NCI-H524 (cell line): ENCODE measurements at regions not wholly inside any gene's neighbourhood (a gene's known extent, or its start where the extent isn't known, plus 50 kb on each side); places are given as distances from the start of the nearest gene placed in this dataset.
"Not testable (repeated sequence)": the region's sequence is repeated elsewhere in the genome, so short reads cannot be mapped to it uniquely, and the experiment has no call there.

Experiments
- DNase-seq, 2 experiments: peaks; one replicate each; lab custom pipeline; 2025; lab: John Stamatoyannopoulos, UW

- DNase-seq: no peak
Measured at GRCh38 chr14:25699981-25700380, 650.0 kb upstream of the STXBP6 start.

GRCh38 chr14:25698111-25698510, 648.2 kb upstream of the STXBP6 start:
- DNase-seq: no peak

GRCh38 chr14:25696176-25696575, 646.2 kb upstream of the STXBP6 start:
- no peak for DNase-seq

- no peak for DNase-seq
Measured at GRCh38 chr14:25685004-25685403, 635.1 kb upstream of the STXBP6 start.

GRCh38 chr14:25680934-25681333, 631.0 kb upstream of the STXBP6 start:
- no peak for DNase-seq

GRCh38 chr14:25680511-25680910, 630.6 kb upstream of the STXBP6 start:
- not testable (repeated sequence) for DNase-seq

- DNase-seq: no peak
Measured at GRCh38 chr14:25677111-25677510, 627.2 kb upstream of the STXBP6 start.

- DNase-seq: no peak
Measured at GRCh38 chr14:25667387-25667786, 617.4 kb upstream of the STXBP6 start.

- no peak for DNase-seq
Measured at GRCh38 chr14:25666877-25667276, 616.9 kb upstream of the STXBP6 start.

GRCh38 chr14:25658988-25659387, 609.0 kb upstream of the STXBP6 start:
- no peak for DNase-seq

- no peak for DNase-seq
Measured at GRCh38 chr14:25630447-25630846, 580.5 kb upstream of the STXBP6 start.

- peak; percentile 35 to 84 for DNase-seq
Measured at GRCh38 chr14:25628978-25629377, 579.0 kb upstream of the STXBP6 start.

GRCh38 chr14:25628390-25628789, 578.4 kb upstream of the STXBP6 start:
- DNase-seq: no peak

GRCh38 chr14:25626986-25627385, 577.0 kb upstream of the STXBP6 start:
- DNase-seq: no peak

GRCh38 chr14:25622763-25623162, 572.8 kb upstream of the STXBP6 start:
- no peak for DNase-seq

- DNase-seq: no peak
Measured at GRCh38 chr14:25620515-25620914, 570.6 kb upstream of the STXBP6 start.

- no peak for DNase-seq
Measured at GRCh38 chr14:25615174-25615573, 565.2 kb upstream of the STXBP6 start.

GRCh38 chr14:25607192-25607591, 557.2 kb upstream of the STXBP6 start:
- peak; percentile 13 to 41 for DNase-seq

GRCh38 chr14:25602106-25602505, 552.2 kb upstream of the STXBP6 start:
- no peak for DNase-seq

- no peak for DNase-seq
Measured at GRCh38 chr14:25588751-25589150, 538.8 kb upstream of the STXBP6 start.

GRCh38 chr14:25574628-25575325, 524.8 kb upstream of the STXBP6 start:
- no peak for DNase-seq

- DNase-seq: no peak
Measured at GRCh38 chr14:25570483-25570882, 520.5 kb upstream of the STXBP6 start.

GRCh38 chr14:25557466-25557865, 507.5 kb upstream of the STXBP6 start:
- DNase-seq: no peak

GRCh38 chr14:25552826-25553225, 502.9 kb upstream of the STXBP6 start:
- no peak for DNase-seq
